ENCODE measurements at regions not wholly inside any gene's neighbourhood (a gene's known extent, or its start where the extent isn't known, plus 50 kb on each side); places are given as distances from the start of the nearest gene placed in this dataset.

GRCh38 chr20:1827974-1828785, 67.0 kb upstream of the SIRPA start:
- peak; percentile 68 to 74 (median 70) for ATAC-seq
- 49 to 67% (median 56%) methylated on average over 9 to 13 of the region's 13 CpGs for WGBS, 4 donors
- H3K4me1 ChIP-seq, result peaks cover 0 to 82% (median 33%) of the 10 kb centered on the region in 12 donors
- H3K36me3 ChIP-seq, result no peaks in the 10 kb centered on the region
- intact Hi-C loops (cut with DNase I), result no loop called here
- peak; percentile 69 to 84 (median 81) for DNase-seq
- peaks cover 0 to 12% (median 5%) of the 10 kb centered on the region in 12 donors for H3K9me3 ChIP-seq
- no peak for TF ChIP-seq CTCF (IDR thresholded peaks at IDR 0.05)
- peak in 1 of 2 donors; percentile 43 for TF ChIP-seq POLR2A (IDR thresholded peaks at IDR 0.05)
- peak overlapping the region; percentile 13 to 92 (median 72) for H3K27ac ChIP-seq
- H3K4me3 ChIP-seq, result no peak overlapping the region
- no peaks in the 10 kb centered on the region for H3K27me3 ChIP-seq

DNA sequence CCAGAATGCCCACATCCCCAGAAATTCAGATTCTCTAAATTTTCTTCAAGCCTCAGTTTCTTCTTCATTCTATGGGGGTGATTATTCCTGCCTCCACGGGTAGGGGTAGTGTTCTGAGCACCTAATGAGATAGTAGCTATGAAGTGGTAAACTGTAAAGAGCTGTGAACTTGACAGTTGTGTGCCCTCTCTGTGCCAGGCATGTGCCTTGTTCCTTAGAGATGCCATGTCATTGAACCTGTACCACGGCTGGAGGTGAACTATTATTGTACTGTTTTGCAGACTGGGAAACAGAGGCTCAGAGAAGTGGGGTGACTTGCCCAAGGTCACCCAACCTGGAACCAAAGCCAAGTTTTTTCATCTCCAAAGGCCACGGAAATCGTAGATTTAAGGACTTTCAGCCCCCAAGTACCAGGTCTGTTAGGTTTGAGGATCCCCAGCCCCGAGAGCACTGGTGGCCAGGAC, 67.7 kb upstream of the SIRPA start:
- WGBS, 4 donors, result 63 to 83% (median 72%) methylated on average over 5 of the region's 5 CpGs
- ATAC-seq, result no peak
- no peak for TF ChIP-seq CTCF (IDR thresholded peaks at IDR 0.05)
- TF ChIP-seq POLR2A (IDR thresholded peaks at IDR 0.05), result no peak
- Histone ChIP-seq H3K27ac (peak overlapping the region in 9 of 12 donors; percentile 13 to 92 (median 73)), H3K4me1 (peaks cover 0 to 78% (median 33%) of the 10 kb centered on the region in 12 donors), H3K36me3 (no peaks in the 10 kb centered on the region), H3K4me3 (no peak overlapping the region), H3K9me3 (peaks cover 0 to 18% (median 10%) of the 10 kb centered on the region in 12 donors), H3K27me3 (no peaks in the 10 kb centered on the region)
- no peak for DNase-seq
- intact Hi-C loops (cut with DNase I), result no loop called here

DNA sequence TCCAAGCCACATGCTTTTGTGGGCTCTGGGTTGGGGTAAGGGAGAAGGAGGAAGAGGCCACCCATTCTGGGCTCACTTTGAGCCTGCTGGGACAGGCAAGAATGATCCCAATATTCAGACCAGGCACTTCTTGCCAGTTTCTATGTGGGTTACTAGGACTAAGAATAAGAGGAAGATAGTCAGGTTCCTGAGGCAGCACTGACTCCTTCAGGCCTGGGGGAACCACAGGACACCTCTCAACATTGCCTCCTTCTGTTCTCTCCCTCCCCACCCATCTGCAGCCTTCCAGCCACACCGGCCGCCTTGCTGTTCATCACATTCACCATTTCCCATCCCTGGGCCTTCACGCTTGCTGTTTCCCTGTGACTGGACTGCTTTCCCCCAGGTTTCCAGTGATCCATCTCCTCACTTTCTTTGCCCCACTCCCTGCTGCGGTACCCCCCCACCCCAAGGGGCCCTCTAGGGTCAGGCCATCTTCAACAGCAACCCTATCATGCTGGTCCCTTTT, 69.2 kb upstream of the SIRPA start:
- TF ChIP-seq POLR2A (IDR thresholded peaks at IDR 0.05) (no peak), CTCF (IDR thresholded peaks at IDR 0.05) (no peak)
- H3K36me3 ChIP-seq, result no peaks in the 10 kb centered on the region
- no peak overlapping the region for H3K4me3 ChIP-seq
- H3K9me3 ChIP-seq, result peaks cover 0 to 30% (median 12%) of the 10 kb centered on the region in 12 donors
- peaks cover 0 to 73% (median 25%) of the 10 kb centered on the region in 12 donors for H3K4me1 ChIP-seq
- peak overlapping the region in 1 of 12 donors; percentile 32 for H3K27ac ChIP-seq
- WGBS, 4 donors, result 93 to 98% (median 96%) methylated on average over 4 of the region's 4 CpGs
- ATAC-seq (no peak), DNase-seq (no peak)
- no peaks in the 10 kb centered on the region for H3K27me3 ChIP-seq
- intact Hi-C loops (cut with DNase I), result no loop called here

DNA sequence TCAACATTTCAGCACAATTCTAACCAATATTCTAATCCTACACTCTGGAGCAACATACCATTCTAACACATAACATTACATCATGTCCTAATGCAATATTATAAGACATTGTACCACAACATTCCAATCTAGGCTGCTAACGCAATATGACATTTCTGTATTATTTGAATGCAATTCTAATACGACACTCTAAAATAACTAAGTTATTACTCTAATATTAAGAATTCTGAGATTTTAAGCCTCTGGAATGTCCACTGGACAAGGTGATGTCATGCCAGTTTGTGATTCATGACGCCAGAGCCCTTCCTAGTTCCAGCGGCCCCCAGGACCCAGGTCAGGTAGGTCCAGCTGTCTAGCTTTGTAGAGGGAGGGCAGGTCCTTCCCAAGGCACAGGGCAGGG, 69.7 kb upstream of the SIRPA start:
- DNase-seq, result no peak
- H3K4me3 ChIP-seq, result no peak overlapping the region
- intact Hi-C loops (cut with DNase I), result no loop called here
- peaks cover 0 to 30% (median 12%) of the 10 kb centered on the region in 12 donors for H3K9me3 ChIP-seq
- no peak for ATAC-seq
- H3K27me3 ChIP-seq, result no peaks in the 10 kb centered on the region
- peak overlapping the region in 1 of 12 donors; percentile 32 for H3K27ac ChIP-seq
- peaks cover 0 to 73% (median 20%) of the 10 kb centered on the region in 12 donors for H3K4me1 ChIP-seq
- no peaks in the 10 kb centered on the region for H3K36me3 ChIP-seq
- no peak for TF ChIP-seq POLR2A (IDR thresholded peaks at IDR 0.05)
- TF ChIP-seq CTCF (IDR thresholded peaks at IDR 0.05), result no peak
- WGBS, 4 donors, result 83 to 92% (median 87%) methylated on average over 4 of the region's 4 CpGs
